PFSK-1 (cell line): ENCODE measurements at regions not wholly inside any gene's neighbourhood (a gene's known extent, or its start where the extent isn't known, plus 50 kb on each side); places are given as distances from the start of the nearest gene placed in this dataset.

Experiments used
- FOXP2 ChIP-seq: optimal IDR thresholded peaks from 2 replicates; pipeline ENCODE3; 2011; ENCODE audit warnings: borderline replicate concordance, control low read depth, inconsistent platforms; ENCODE audit not compliant: insufficient read depth; ENCODE audit errors: extremely low read length, extremely low read depth
- POLR2AphosphoS5 ChIP-seq: IDR thresholded peaks from 2 replicates; pipeline ENCODE4 v1.6.1; 2012; ENCODE audit warnings: low read depth, mild to moderate bottlenecking, control low read depth, low read length, moderate library complexity
- SIN3A ChIP-seq: IDR thresholded peaks from 2 replicates; pipeline ENCODE4 v1.6.1; 2012; ENCODE audit warnings: mild to moderate bottlenecking, low read length, moderate library complexity, borderline replicate concordance; ENCODE audit not compliant: insufficient read depth
- TAF1 ChIP-seq: IDR thresholded peaks from 2 replicates; pipeline ENCODE4 v1.6.1; 2012; ENCODE audit warnings: low read length, control low read depth, borderline replicate concordance; ENCODE audit not compliant: insufficient read depth
- TF ChIP-seq, protein P1 (sequence below), 2 experiments: IDR thresholded peaks; 2 replicates each; pipeline versions ENCODE4 v1.6.1 to v1.8.0; 2011 to 2012; ENCODE audit warnings: low read depth in 2 of 2, low read length in 2 of 2, control low read depth in 1 of 2, inconsistent platforms in 1 of 2, mild to moderate bottlenecking in 1 of 2, moderate library complexity in 1 of 2; ENCODE audit not compliant: insufficient read depth in 1 of 2

DNA sequence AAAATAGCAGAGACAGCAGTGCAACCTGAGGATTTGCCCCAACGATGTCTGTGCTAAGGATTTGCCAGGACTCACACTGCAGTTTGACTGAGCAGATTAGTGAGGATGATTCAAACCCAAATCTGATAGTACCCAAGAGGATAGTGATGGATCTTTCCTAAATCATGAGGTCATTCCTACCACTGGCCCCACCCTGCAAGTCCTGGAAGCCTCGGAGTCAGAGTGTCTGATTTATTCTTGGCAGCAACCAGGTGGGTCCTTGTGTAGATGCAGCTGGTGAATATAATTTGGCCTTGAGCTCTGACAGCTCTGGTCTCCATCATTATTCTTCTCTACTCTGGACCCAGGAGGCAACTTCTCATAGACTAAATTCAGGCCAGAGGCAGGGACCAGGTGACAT is 179.3 kb upstream of the RAG2 start:
- TF ChIP-seq, protein P1, sequence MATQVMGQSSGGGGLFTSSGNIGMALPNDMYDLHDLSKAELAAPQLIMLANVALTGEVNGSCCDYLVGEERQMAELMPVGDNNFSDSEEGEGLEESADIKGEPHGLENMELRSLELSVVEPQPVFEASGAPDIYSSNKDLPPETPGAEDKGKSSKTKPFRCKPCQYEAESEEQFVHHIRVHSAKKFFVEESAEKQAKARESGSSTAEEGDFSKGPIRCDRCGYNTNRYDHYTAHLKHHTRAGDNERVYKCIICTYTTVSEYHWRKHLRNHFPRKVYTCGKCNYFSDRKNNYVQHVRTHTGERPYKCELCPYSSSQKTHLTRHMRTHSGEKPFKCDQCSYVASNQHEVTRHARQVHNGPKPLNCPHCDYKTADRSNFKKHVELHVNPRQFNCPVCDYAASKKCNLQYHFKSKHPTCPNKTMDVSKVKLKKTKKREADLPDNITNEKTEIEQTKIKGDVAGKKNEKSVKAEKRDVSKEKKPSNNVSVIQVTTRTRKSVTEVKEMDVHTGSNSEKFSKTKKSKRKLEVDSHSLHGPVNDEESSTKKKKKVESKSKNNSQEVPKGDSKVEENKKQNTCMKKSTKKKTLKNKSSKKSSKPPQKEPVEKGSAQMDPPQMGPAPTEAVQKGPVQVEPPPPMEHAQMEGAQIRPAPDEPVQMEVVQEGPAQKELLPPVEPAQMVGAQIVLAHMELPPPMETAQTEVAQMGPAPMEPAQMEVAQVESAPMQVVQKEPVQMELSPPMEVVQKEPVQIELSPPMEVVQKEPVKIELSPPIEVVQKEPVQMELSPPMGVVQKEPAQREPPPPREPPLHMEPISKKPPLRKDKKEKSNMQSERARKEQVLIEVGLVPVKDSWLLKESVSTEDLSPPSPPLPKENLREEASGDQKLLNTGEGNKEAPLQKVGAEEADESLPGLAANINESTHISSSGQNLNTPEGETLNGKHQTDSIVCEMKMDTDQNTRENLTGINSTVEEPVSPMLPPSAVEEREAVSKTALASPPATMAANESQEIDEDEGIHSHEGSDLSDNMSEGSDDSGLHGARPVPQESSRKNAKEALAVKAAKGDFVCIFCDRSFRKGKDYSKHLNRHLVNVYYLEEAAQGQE (IDR thresholded peaks at IDR 0.05; ENCODE audit: insufficient read depth in 1 of 2, low read depth in 2 of 2, low read length in 2 of 2): no peak
- TF ChIP-seq TAF1 (no peak), POLR2AphosphoS5 (no peak), FOXP2 (no peak), SIN3A (no peak)

DNA sequence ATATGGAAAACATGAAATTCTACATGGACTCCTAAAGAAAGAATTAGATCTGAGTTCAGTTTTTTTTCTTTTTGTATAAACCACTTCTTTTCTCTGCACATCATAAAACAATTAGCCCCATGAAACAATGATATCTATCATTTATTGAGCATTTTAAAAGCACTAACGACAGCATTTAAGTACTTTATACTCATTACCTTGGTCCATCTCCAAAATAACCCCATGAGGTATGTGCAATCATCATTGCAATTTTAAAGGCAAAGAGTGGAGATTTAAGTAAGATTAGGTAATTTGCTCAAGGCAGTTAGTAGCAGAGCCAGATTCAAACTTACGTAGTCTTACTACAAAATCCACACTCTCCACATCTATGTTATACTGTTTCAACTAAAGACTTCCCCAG is 177.7 kb upstream of the RAG2 start:
- no peak for TF ChIP-seq TAF1
- no peak for TF ChIP-seq SIN3A
- TF ChIP-seq POLR2AphosphoS5: no peak
- TF ChIP-seq, protein P1 (IDR thresholded peaks at IDR 0.05; ENCODE audit: insufficient read depth in 1 of 2, low read depth in 2 of 2, low read length in 2 of 2): no peak
- no peak for TF ChIP-seq FOXP2

DNA sequence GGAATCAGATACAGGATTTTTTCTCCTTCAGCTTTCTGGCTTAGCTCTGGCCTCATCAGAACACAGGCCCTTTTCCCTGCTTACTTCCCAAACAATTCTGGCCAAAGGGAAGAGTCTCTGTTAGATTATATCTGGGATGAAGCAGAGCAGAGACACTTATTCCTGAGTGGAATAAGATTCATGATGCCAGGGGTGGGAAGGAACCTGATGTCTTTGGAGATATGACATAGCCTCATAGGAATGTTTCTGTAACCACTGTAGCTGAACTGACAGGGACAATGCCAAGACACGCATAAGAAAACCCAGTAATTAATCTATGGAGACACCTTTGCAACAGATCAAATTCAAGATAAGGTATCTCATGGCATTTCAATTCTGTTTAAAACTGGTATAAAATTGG is 177.1 kb upstream of the RAG2 start:
- TF ChIP-seq, protein P1 (IDR thresholded peaks at IDR 0.05; ENCODE audit: insufficient read depth in 1 of 2, low read depth in 2 of 2, low read length in 2 of 2): no peak
- TF ChIP-seq POLR2AphosphoS5: no peak
- no peak for TF ChIP-seq TAF1
- TF ChIP-seq FOXP2: no peak
- no peak for TF ChIP-seq SIN3A

DNA sequence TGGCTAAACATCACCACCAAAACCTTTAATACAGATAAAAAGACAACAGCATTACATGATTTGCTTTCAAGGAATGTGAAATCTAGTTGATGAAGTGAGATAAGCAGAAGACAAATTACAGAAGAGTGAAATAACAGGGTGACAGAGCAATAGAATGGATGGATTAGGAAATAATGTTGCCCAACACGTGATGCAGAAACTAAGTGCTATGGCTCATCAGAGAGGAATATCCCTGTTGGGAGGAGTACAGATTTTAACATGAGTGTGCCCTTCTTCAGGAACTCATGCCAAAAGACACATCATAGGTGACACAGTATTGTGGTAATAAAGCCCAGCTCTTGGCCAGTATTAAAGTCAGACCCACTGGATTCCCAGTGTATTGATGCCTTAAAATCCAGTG is 176.6 kb upstream of the RAG2 start:
- TF ChIP-seq TAF1: no peak
- no peak for TF ChIP-seq SIN3A
- no peak for TF ChIP-seq POLR2AphosphoS5
- TF ChIP-seq, protein P1 (IDR thresholded peaks at IDR 0.05; ENCODE audit: insufficient read depth in 1 of 2, low read depth in 2 of 2, low read length in 2 of 2): no peak
- no peak for TF ChIP-seq FOXP2

DNA sequence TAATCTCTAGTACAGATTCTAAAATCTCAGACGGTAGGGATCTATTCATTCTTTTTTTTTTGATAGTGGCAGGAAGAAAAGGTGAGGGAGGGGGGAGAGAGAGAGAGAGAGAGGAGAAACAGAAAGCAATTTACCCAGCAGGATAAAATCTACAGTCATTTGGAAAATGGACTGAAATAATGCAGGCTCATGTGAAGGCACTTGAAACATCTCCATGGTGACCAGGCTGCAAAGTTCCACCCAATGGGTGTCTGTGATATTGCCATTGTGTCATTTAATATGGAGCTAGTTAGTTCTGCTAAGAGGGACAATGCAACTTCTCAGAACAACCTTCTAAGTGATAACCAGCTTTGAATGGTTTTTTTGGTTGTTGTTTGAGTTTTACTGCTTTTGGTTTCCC is 165.2 kb upstream of the RAG2 start:
- no peak for TF ChIP-seq FOXP2
- TF ChIP-seq SIN3A: no peak
- TF ChIP-seq TAF1: no peak
- TF ChIP-seq, protein P1 (IDR thresholded peaks at IDR 0.05; ENCODE audit: insufficient read depth in 1 of 2, low read depth in 2 of 2, low read length in 2 of 2): no peak
